ENCODE measurements at regions not wholly inside any gene's neighbourhood (a gene's known extent, or its start where the extent isn't known, plus 50 kb on each side); places are given as distances from the start of the nearest gene placed in this dataset.
"Not testable (repeated sequence)": the region's sequence is repeated elsewhere in the genome, so short reads cannot be mapped to it uniquely, and the experiment has no call there.

GRCh38 chr14:78005325-78005724 lies 164.8 kb upstream of the NRXN3 start:
- FAIRE-seq, result no peak
- no peak for DNase-seq (ENCODE audit: insufficient read length, low spot score)
- no peak for TF ChIP-seq CTCF (IDR thresholded peaks at IDR 0.05; ENCODE audit: insufficient read depth, missing control alignments)

GRCh38 chr14:78007160-78007559 lies 163.0 kb upstream of the NRXN3 start:
- no peak for DNase-seq (ENCODE audit: insufficient read length, low spot score)
- TF ChIP-seq CTCF (IDR thresholded peaks at IDR 0.05; ENCODE audit: insufficient read depth, missing control alignments), result no peak
- FAIRE-seq, result no peak

GRCh38 chr14:78010688-78011087 lies 159.5 kb upstream of the NRXN3 start:
- DNase-seq (ENCODE audit: insufficient read length, low spot score) (no peak), FAIRE-seq (no peak)
- no peak for TF ChIP-seq CTCF (IDR thresholded peaks at IDR 0.05; ENCODE audit: insufficient read depth, missing control alignments)

- FAIRE-seq; DNase-seq (ENCODE audit: insufficient read length, low spot score): not testable (repeated sequence)
Measured at GRCh38 chr14:78013911-78014310, 156.3 kb upstream of the NRXN3 start.

- DNase-seq (ENCODE audit: insufficient read length, low spot score) (no peak), FAIRE-seq (no peak)
- TF ChIP-seq CTCF (IDR thresholded peaks at IDR 0.05; ENCODE audit: insufficient read depth, missing control alignments), result no peak
Measured at GRCh38 chr14:78016532-78016931, 153.6 kb upstream of the NRXN3 start.

- no peak for DNase-seq (ENCODE audit: insufficient read length, low spot score)
- FAIRE-seq, result no peak
- TF ChIP-seq CTCF (IDR thresholded peaks at IDR 0.05; ENCODE audit: insufficient read depth, missing control alignments), result no peak
Measured at GRCh38 chr14:78018283-78018682, 151.9 kb upstream of the NRXN3 start.

- DNase-seq (ENCODE audit: insufficient read length, low spot score), result peak; percentile 27
- TF ChIP-seq CTCF (IDR thresholded peaks at IDR 0.05; ENCODE audit: insufficient read depth, missing control alignments), result peak; percentile 59
- FAIRE-seq, result peak; percentile 48
Measured at GRCh38 chr14:78022059-78022458, 148.1 kb upstream of the NRXN3 start.

GRCh38 chr14:78023112-78023511 lies 147.1 kb upstream of the NRXN3 start:
- FAIRE-seq (no peak), DNase-seq (ENCODE audit: insufficient read length, low spot score) (no peak)
- no peak for TF ChIP-seq CTCF (IDR thresholded peaks at IDR 0.05; ENCODE audit: insufficient read depth, missing control alignments)

Measured in D721Med (cell line).